Uterus (tissue), 2 donors: ENCODE measurements at regions not wholly inside any gene's neighbourhood (a gene's known extent, or its start where the extent isn't known, plus 50 kb on each side); places are given as distances from the start of the nearest gene placed in this dataset.

Source experiments
- POLR2A ChIP-seq, 2 donors: fragments of 450-650 bp; IDR thresholded peaks; one replicate each; pipeline ENCODE4 v1.6.1; 2016; ENCODE audit warnings: antibody characterized with exemption in 2 of 2, mild to moderate bottlenecking in 1 of 2, moderate library complexity in 1 of 2
- TF ChIP-seq, protein P1 (sequence below), 4 experiments: fragments of 200-600 bp in 2 of 4; fragments of 450-650 bp in 2 of 4; sonication (generic) in 2 of 4; IDR thresholded peaks; one replicate each; pipeline ENCODE4 v1.5.1; 2016 to 2019; ENCODE audit warnings: antibody characterized with exemption in 4 of 4, mild to moderate bottlenecking in 2 of 4, moderate library complexity in 1 of 4

DNA sequence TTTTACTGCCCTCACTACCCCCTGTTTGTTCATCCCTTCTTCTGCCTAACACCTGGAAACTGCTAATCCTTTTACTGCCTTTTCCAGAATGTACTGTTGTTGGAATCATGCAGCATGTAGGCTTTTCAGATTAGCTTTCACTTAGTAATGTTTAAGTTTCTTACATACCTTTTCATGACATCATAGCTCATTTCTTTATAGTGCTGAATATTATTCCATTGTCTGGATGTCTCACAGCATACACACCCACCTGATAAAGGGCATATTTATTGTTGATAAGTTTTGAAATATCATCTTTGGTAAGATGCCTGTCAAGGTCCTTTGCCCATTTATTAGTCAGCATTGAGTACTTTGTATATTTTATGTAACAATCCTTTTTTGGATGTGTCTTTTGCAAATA, 588.2 kb upstream of the NRSN1 start:
- TF ChIP-seq, protein P1, sequence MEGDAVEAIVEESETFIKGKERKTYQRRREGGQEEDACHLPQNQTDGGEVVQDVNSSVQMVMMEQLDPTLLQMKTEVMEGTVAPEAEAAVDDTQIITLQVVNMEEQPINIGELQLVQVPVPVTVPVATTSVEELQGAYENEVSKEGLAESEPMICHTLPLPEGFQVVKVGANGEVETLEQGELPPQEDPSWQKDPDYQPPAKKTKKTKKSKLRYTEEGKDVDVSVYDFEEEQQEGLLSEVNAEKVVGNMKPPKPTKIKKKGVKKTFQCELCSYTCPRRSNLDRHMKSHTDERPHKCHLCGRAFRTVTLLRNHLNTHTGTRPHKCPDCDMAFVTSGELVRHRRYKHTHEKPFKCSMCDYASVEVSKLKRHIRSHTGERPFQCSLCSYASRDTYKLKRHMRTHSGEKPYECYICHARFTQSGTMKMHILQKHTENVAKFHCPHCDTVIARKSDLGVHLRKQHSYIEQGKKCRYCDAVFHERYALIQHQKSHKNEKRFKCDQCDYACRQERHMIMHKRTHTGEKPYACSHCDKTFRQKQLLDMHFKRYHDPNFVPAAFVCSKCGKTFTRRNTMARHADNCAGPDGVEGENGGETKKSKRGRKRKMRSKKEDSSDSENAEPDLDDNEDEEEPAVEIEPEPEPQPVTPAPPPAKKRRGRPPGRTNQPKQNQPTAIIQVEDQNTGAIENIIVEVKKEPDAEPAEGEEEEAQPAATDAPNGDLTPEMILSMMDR (IDR thresholded peaks at IDR 0.05), result no peak
- no peak for TF ChIP-seq POLR2A (IDR thresholded peaks at IDR 0.05)
